Fibroblast of lung (primary cell): ENCODE measurements at regions not wholly inside any gene's neighbourhood (a gene's known extent, or its start where the extent isn't known, plus 50 kb on each side); places are given as distances from the start of the nearest gene placed in this dataset.

Experiments used
- DNase-seq, 2 donors: peaks; one replicate each; pipeline versions ENCODE4 v3.0.0 to v3.0.0-alpha.2; 2010; ENCODE audit warnings: low read depth in 2 of 2
- H2AFZ ChIP-seq: 2 replicates; pipeline ENCODE4 v1.5.1; 2012; ENCODE audit warnings: low read length, control low read depth, inconsistent platforms
- H3K27ac ChIP-seq: 2 replicates; pipeline ENCODE4 v1.5.1; 2011; ENCODE audit warnings: low read length, control low read depth; ENCODE audit not compliant: insufficient read depth
- H3K27me3 ChIP-seq: 2 replicates; pipeline ENCODE4 v1.5.1; 2011; ENCODE audit warnings: mild to moderate bottlenecking, low read length; ENCODE audit not compliant: control insufficient read depth, insufficient read depth
- H3K36me3 ChIP-seq: 2 replicates; pipeline ENCODE4 v1.5.1; 2011; ENCODE audit warnings: low read length; ENCODE audit not compliant: control insufficient read depth, insufficient read depth
- H3K4me1 ChIP-seq: 2 replicates; pipeline ENCODE4 v1.5.1; 2011; ENCODE audit warnings: low read length; ENCODE audit not compliant: control insufficient read depth, insufficient read depth; ENCODE audit errors: extremely low read depth
- H3K4me2 ChIP-seq: 2 replicates; pipeline ENCODE4 v1.5.1; 2011; ENCODE audit warnings: low read length, control low read depth; ENCODE audit not compliant: insufficient read depth; ENCODE audit errors: extremely low read depth
- H3K4me3 ChIP-seq, 4 experiments: fragments of 200-600 bp in 1 of 4; sonication (generic) in 1 of 4; replicated peaks in 1 of 4; 2 replicates each; pipeline ENCODE4 v1.5.1; 2011 to 2016; ENCODE audit warnings: low read length in 4 of 4, low read depth in 3 of 4, mild to moderate bottlenecking in 3 of 4, control low read depth in 2 of 4, inconsistent platforms in 1 of 4, mixed read lengths in 1 of 4; ENCODE audit not compliant: insufficient read depth in 1 of 4; ENCODE audit errors: control extremely low read depth in 1 of 4
- H3K79me2 ChIP-seq: 2 replicates; pipeline ENCODE4 v1.5.1; 2012; ENCODE audit warnings: mild to moderate bottlenecking, low read length, inconsistent platforms; ENCODE audit not compliant: control insufficient read depth, insufficient read depth
- H3K9ac ChIP-seq: 2 replicates; pipeline ENCODE4 v1.5.1; 2011; ENCODE audit warnings: mild to moderate bottlenecking, low read length, control low read depth; ENCODE audit not compliant: insufficient read depth
- H3K9me3 ChIP-seq: 2 replicates; pipeline ENCODE4 v1.5.1; 2012; ENCODE audit warnings: low read depth, low read length; ENCODE audit not compliant: control insufficient read depth, insufficient read depth
- H4K20me1 ChIP-seq: 2 replicates; pipeline ENCODE4 v1.5.1; 2011; ENCODE audit warnings: low read length; ENCODE audit not compliant: control insufficient read depth, insufficient read depth; ENCODE audit errors: extremely low read depth
- CTCF ChIP-seq, 2 donors: IDR thresholded peaks in 1 of 2; conservative IDR thresholded peaks in 1 of 2; 1 replicate in 1 of 2; 2 replicates in 1 of 2; pipeline ENCODE4 v1.5.1; 2011 to 2012; ENCODE audit warnings: low read length in 2 of 2, control low read depth in 1 of 2, inconsistent platforms in 1 of 2, low read depth in 1 of 2, mild to moderate bottlenecking in 1 of 2
- EZH2 ChIP-seq: IDR thresholded peaks from 2 replicates; pipeline ENCODE4 v1.5.1; 2012; ENCODE audit warnings: low read length, control low read depth, mild to moderate bottlenecking; ENCODE audit errors: missing control alignments

- H3K79me2 ChIP-seq, result no peaks in the 10 kb centered on the region
- no peaks in the 10 kb centered on the region for H3K4me1 ChIP-seq
- no peaks in the 10 kb centered on the region for H3K27me3 ChIP-seq
- no peak for DNase-seq
- H3K27ac ChIP-seq, result no peak overlapping the region
- H3K4me3 ChIP-seq, result no peak overlapping the region
- no peak overlapping the region for H3K4me2 ChIP-seq
- TF ChIP-seq CTCF (conservative IDR thresholded peaks at IDR 0.05 in 1 of 2, IDR thresholded peaks at IDR 0.05 in 1 of 2; ENCODE audit: low read depth in 1 of 2, low read length in 2 of 2), result no peak
- no peak for TF ChIP-seq EZH2
- H2AFZ ChIP-seq, result no peak overlapping the region
- H3K9me3 ChIP-seq, result no peaks in the 10 kb centered on the region
- no peak overlapping the region for H3K9ac ChIP-seq
- no peaks in the 10 kb centered on the region for H3K36me3 ChIP-seq
- H4K20me1 ChIP-seq, result no peaks in the 10 kb centered on the region
These were observed 190.1 kb upstream of the CDH4 start for GRCh38 chr20:61061981-61062380.

DNA sequence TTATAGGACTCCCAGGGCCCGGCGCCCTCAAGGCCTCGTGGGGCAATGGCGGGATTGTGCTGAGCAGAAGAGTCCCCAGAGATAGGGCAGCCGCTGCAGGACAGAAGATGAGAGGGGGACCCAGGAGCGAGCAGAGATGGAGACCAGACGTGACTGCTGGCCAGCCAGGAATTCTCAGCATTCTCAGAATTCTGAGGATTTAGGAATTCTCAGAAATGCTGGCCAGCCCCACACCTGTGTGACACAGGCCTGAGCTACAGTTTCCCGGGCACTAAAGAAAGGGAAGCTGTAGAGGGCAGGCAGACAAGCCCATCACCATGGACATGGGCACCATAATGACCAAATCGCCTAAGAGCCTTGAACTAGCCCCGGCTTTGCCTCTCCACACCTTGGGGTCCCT, 186.2 kb upstream of the CDH4 start:
- H3K4me3 ChIP-seq, result no peak overlapping the region
- no peaks in the 10 kb centered on the region for H3K36me3 ChIP-seq
- H3K4me1 ChIP-seq, result no peaks in the 10 kb centered on the region
- H3K9me3 ChIP-seq, result no peaks in the 10 kb centered on the region
- H3K4me2 ChIP-seq, result no peak overlapping the region
- H2AFZ ChIP-seq, result no peak overlapping the region
- no peaks in the 10 kb centered on the region for H4K20me1 ChIP-seq
- no peak for DNase-seq
- no peak for TF ChIP-seq EZH2
- TF ChIP-seq CTCF (conservative IDR thresholded peaks at IDR 0.05 in 1 of 2, IDR thresholded peaks at IDR 0.05 in 1 of 2; ENCODE audit: low read depth in 1 of 2, low read length in 2 of 2), result no peak
- H3K27me3 ChIP-seq, result no peaks in the 10 kb centered on the region
- H3K27ac ChIP-seq, result no peak overlapping the region
- H3K9ac ChIP-seq, result no peak overlapping the region
- H3K79me2 ChIP-seq, result no peaks in the 10 kb centered on the region

DNA sequence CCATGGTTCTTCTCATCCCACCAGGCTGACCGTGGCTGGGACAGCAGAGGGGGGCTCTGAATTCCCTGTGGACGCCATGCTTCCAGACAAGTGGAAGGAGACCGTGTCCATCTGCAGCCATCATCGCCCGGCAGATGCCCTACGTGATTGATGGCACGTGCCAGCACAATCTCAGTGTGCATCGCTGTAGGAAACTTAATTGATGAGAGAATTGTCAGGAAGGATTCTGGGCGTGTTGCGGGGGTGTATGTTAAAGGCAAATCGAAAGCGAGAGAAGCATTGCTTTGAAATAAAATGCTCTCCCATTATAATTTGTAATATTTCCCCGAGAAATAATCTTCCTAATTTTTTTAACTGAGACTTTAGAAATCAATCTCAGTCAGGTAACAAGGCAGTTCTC, 185.5 kb upstream of the CDH4 start:
- DNase-seq, result no peak
- TF ChIP-seq EZH2 (no peak), CTCF (conservative IDR thresholded peaks at IDR 0.05 in 1 of 2, IDR thresholded peaks at IDR 0.05 in 1 of 2; ENCODE audit: low read depth in 1 of 2, low read length in 2 of 2) (no peak)
- H3K4me2 ChIP-seq, result no peak overlapping the region
- H3K4me1 ChIP-seq, result no peaks in the 10 kb centered on the region
- no peak overlapping the region for H3K4me3 ChIP-seq
- H3K9me3 ChIP-seq, result no peaks in the 10 kb centered on the region
- no peaks in the 10 kb centered on the region for H3K79me2 ChIP-seq
- H3K27ac ChIP-seq, result no peak overlapping the region
- no peak overlapping the region for H3K9ac ChIP-seq
- no peaks in the 10 kb centered on the region for H4K20me1 ChIP-seq
- H3K36me3 ChIP-seq, result no peaks in the 10 kb centered on the region
- no peak overlapping the region for H2AFZ ChIP-seq
- no peaks in the 10 kb centered on the region for H3K27me3 ChIP-seq
